Left ventricle myocardium inferior (tissue), 1 donor: ENCODE measurements at regions not wholly inside any gene's neighbourhood (a gene's known extent, or its start where the extent isn't known, plus 50 kb on each side); places are given as distances from the start of the nearest gene placed in this dataset.
"Not testable (repeated sequence)": the region's sequence is repeated elsewhere in the genome, so short reads cannot be mapped to it uniquely, and the experiment has no call there.

Source experiments
- DNase-seq: peaks from one replicate; pipeline ENCODE4 v3.0.0-alpha.2; 2020
- H3K27ac ChIP-seq: fragments of 200-600 bp; replicated peaks from 2 replicates; pipeline ENCODE4 v1.8.0; 2021
- H3K27me3 ChIP-seq: fragments of 200-600 bp; 2 replicates; pipeline ENCODE4 v1.8.0; 2021; ENCODE audit warnings: low read depth
- H3K36me3 ChIP-seq: fragments of 200-600 bp; 2 replicates; pipeline ENCODE4 v1.8.0; 2021
- H3K4me1 ChIP-seq: fragments of 200-600 bp; 2 replicates; pipeline ENCODE4 v1.8.0; 2021
- H3K4me3 ChIP-seq: fragments of 200-600 bp; 2 replicates; pipeline ENCODE4 v1.8.0; 2021; ENCODE audit warnings: mild to moderate bottlenecking, moderate library complexity
- H3K9me3 ChIP-seq: fragments of 200-600 bp; replicated peaks from 2 replicates; pipeline ENCODE4 v1.8.0; 2021
- CTCF ChIP-seq: fragments of 200-600 bp; IDR thresholded peaks from 2 replicates; pipeline ENCODE4 v1.8.0; 2021; ENCODE audit warnings: antibody characterized with exemption, mild to moderate bottlenecking, borderline replicate concordance
- intact Hi-C: fragments of 100-400 bp; cut with micrococcal nuclease; formaldehyde crosslinking; loops from one replicate; pipeline ENCODE4 v1.11.0; 2022
- donor health status: DM: no; HTN: yes; CAD: no; lungs with severe emphysema.

- no peak for TF ChIP-seq CTCF
- Histone ChIP-seq H3K4me1 (no peaks in the 10 kb centered on the region), H3K27me3 (no peaks in the 10 kb centered on the region), H3K36me3 (no peaks in the 10 kb centered on the region), H3K9me3 (no peaks in the 10 kb centered on the region), H3K4me3 (no peak overlapping the region), H3K27ac (no peak overlapping the region)
- no peak for DNase-seq
- intact Hi-C loops, result no loop called here
These were observed 53.3 kb downstream of the TANC2 start for GRCh38 chr17:63019138-63019873.

- Histone ChIP-seq H3K4me1 (no peaks in the 10 kb centered on the region), H3K27ac (no peak overlapping the region), H3K9me3 (no peaks in the 10 kb centered on the region), H3K4me3 (no peak overlapping the region), H3K27me3 (no peaks in the 10 kb centered on the region), H3K36me3 (no peaks in the 10 kb centered on the region)
- intact Hi-C loops, result no loop called here
- TF ChIP-seq CTCF, result no peak
- DNase-seq, result no peak
These were observed 56.5 kb downstream of the TANC2 start for GRCh38 chr17:63022567-63022966.

GRCh38 chr17:63023049-63023448 lies 57.0 kb downstream of the TANC2 start:
- DNase-seq, result no peak
- Histone ChIP-seq H3K27me3 (no peaks in the 10 kb centered on the region), H3K36me3 (no peaks in the 10 kb centered on the region), H3K9me3 (no peaks in the 10 kb centered on the region), H3K27ac (no peak overlapping the region), H3K4me3 (no peak overlapping the region), H3K4me1 (no peaks in the 10 kb centered on the region)
- intact Hi-C loops, result no loop called here
- no peak for TF ChIP-seq CTCF

GRCh38 chr17:63024201-63024600 lies 58.2 kb downstream of the TANC2 start:
- intact Hi-C loops, result no loop called here
- no peaks in the 10 kb centered on the region for H3K36me3 ChIP-seq

GRCh38 chr17:63024716-63025115 lies 58.7 kb downstream of the TANC2 start:
- H3K9me3 ChIP-seq, result no peaks in the 10 kb centered on the region
- intact Hi-C loops, result no loop called here
- H3K27me3 ChIP-seq, result no peaks in the 10 kb centered on the region
- no peaks in the 10 kb centered on the region for H3K4me1 ChIP-seq
- no peak overlapping the region for H3K4me3 ChIP-seq
- no peak overlapping the region for H3K27ac ChIP-seq
- TF ChIP-seq CTCF, result no peak
- no peak for DNase-seq
- no peaks in the 10 kb centered on the region for H3K36me3 ChIP-seq

More at GRCh38 chr17:63024201-63024600, 58.2 kb downstream of the TANC2 start:
- H3K4me3 ChIP-seq, result no peak overlapping the region
- no peak for DNase-seq
- H3K4me1 ChIP-seq, result no peaks in the 10 kb centered on the region
- H3K27me3 ChIP-seq, result no peaks in the 10 kb centered on the region
- no peak overlapping the region for H3K27ac ChIP-seq
- H3K9me3 ChIP-seq, result no peaks in the 10 kb centered on the region
- no peak for TF ChIP-seq CTCF

GRCh38 chr17:63025637-63026036 lies 59.6 kb downstream of the TANC2 start:
- H3K4me1 ChIP-seq, H3K9me3 ChIP-seq, H3K4me3 ChIP-seq, H3K27me3 ChIP-seq, H3K27ac ChIP-seq, intact Hi-C loops, H3K36me3 ChIP-seq, DNase-seq: not testable (repeated sequence)
